Loucy (cell line): ENCODE measurements at regions not wholly inside any gene's neighbourhood (a gene's known extent, or its start where the extent isn't known, plus 50 kb on each side); places are given as distances from the start of the nearest gene placed in this dataset.

Experiments used
- H2AFZ ChIP-seq: fragments of 200-600 bp; sonication (generic); 2 replicates; pipeline ENCODE4 v1.6.0; 2016; ENCODE audit warnings: antibody characterized with exemption, mild to moderate bottlenecking, low read length, moderate library complexity
- H3F3A ChIP-seq: fragments of 200-600 bp; 2 replicates; pipeline ENCODE4 v1.6.0; 2016; ENCODE audit warnings: antibody characterized with exemption, low read depth, mild to moderate bottlenecking
- H3K27me3 ChIP-seq: fragments of 200-600 bp; sonication (generic); 2 replicates; pipeline ENCODE4 v1.6.1; 2014; ENCODE audit warnings: low read length, mild to moderate bottlenecking; ENCODE audit not compliant: insufficient read depth, poor library complexity, severe bottlenecking
- H3K36me3 ChIP-seq: fragments of 200-600 bp; sonication (generic); 2 replicates; pipeline ENCODE4 v1.6.1; 2016; ENCODE audit warnings: low read length; ENCODE audit not compliant: insufficient read depth
- H3K4me1 ChIP-seq: fragments of 200-600 bp; sonication (generic); 2 replicates; pipeline ENCODE4 v1.5.1; 2014; ENCODE audit warnings: low read length, mild to moderate bottlenecking; ENCODE audit not compliant: insufficient read depth, poor library complexity, severe bottlenecking
- H3K4me2 ChIP-seq: fragments of 200-600 bp; sonication (generic); 2 replicates; pipeline ENCODE4 v1.6.0; 2014; ENCODE audit warnings: antibody characterized with exemption, low read length, low read depth, mild to moderate bottlenecking; ENCODE audit not compliant: poor library complexity, severe bottlenecking
- H3K4me3 ChIP-seq: fragments of 200-600 bp; sonication (generic); 2 replicates; pipeline ENCODE4 v1.5.1; 2014; ENCODE audit warnings: low read length, mild to moderate bottlenecking, mixed read lengths; ENCODE audit not compliant: poor library complexity, severe bottlenecking
- H3K79me2 ChIP-seq: fragments of 200-600 bp; sonication (generic); 2 replicates; pipeline ENCODE4 v1.6.1; 2014; ENCODE audit warnings: low read length; ENCODE audit not compliant: insufficient read depth
- H3K9ac ChIP-seq: fragments of 200-600 bp; sonication (generic); 2 replicates; pipeline ENCODE4 v1.6.0; 2014; ENCODE audit warnings: mild to moderate bottlenecking, low read depth, low read length, moderate library complexity; ENCODE audit not compliant: poor library complexity, severe bottlenecking
- H3K9me2 ChIP-seq: fragments of 200-600 bp; sonication (generic); replicated peaks from 2 replicates; pipeline ENCODE4 v1.6.1; 2016; ENCODE audit warnings: low read depth, low read length, mixed read lengths
- H3K9me3 ChIP-seq: fragments of 200-600 bp; sonication (generic); 2 replicates; pipeline ENCODE4 v1.6.1; 2014; ENCODE audit warnings: mild to moderate bottlenecking, antibody characterized with exemption, low read length, low read depth; ENCODE audit not compliant: insufficient read depth
- H4K20me1 ChIP-seq: fragments of 200-600 bp; sonication (generic); 2 replicates; pipeline ENCODE4 v1.6.0; 2014; ENCODE audit warnings: antibody characterized with exemption, low read length, mild to moderate bottlenecking; ENCODE audit not compliant: insufficient read depth, poor library complexity, severe bottlenecking
- CTCF ChIP-seq: fragments of 200-600 bp; sonication (generic); conservative IDR thresholded peaks from 2 replicates; pipeline ENCODE4 v1.5.1; 2014; ENCODE audit warnings: mild to moderate bottlenecking, antibody characterized with exemption, low read length
- EZH2phosphoT487 ChIP-seq: fragments of 200-600 bp; IDR thresholded peaks from 2 replicates; pipeline ENCODE4 v1.6.1; 2018; ENCODE audit warnings: antibody characterized with exemption, mild to moderate bottlenecking, moderate library complexity, borderline replicate concordance

DNA sequence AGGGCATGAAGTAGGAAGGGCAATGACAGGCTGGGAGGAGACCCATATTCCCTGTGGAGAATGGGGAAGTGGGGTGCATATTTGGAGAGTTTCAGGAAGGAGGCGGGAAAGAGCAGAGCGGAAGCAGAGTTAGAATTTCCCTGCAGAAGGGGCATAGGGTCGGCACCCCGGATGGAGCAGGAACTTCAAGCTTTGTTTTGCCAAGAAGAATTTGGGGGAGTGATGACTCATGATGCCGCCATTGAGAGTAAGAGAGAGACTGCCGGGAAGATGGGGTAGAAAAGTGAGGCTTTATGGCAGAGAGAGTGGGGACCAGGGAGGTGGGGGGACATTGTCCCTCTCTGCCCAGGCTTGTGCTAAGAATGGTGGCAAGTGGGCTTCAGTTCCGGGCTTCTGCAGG, 50.3 kb upstream of the EPB41L1 start:
- Histone ChIP-seq H3K27me3 (no peaks in the 10 kb centered on the region), H3K9ac (no peak overlapping the region), H3K79me2 (no peaks in the 10 kb centered on the region), H3K4me3 (no peak overlapping the region), H4K20me1 (no peaks in the 10 kb centered on the region), H3K9me2 (no peaks in the 10 kb centered on the region), H3K4me1 (no peaks in the 10 kb centered on the region), H3K36me3 (no peaks in the 10 kb centered on the region), H3F3A (no peaks in the 10 kb centered on the region), H2AFZ (no peak overlapping the region), H3K9me3 (no peaks in the 10 kb centered on the region), H3K4me2 (no peak overlapping the region)
- TF ChIP-seq CTCF (no peak), EZH2phosphoT487 (no peak)
